Renal cortical epithelial cell (primary cell): ENCODE measurements at regions not wholly inside any gene's neighbourhood (a gene's known extent, or its start where the extent isn't known, plus 50 kb on each side); places are given as distances from the start of the nearest gene placed in this dataset.

ENCODE experiments used
- DNase-seq: peaks from one replicate; pipeline ENCODE4 v3.0.0-alpha.2; 2011; ENCODE audit warnings: low read depth

DNA sequence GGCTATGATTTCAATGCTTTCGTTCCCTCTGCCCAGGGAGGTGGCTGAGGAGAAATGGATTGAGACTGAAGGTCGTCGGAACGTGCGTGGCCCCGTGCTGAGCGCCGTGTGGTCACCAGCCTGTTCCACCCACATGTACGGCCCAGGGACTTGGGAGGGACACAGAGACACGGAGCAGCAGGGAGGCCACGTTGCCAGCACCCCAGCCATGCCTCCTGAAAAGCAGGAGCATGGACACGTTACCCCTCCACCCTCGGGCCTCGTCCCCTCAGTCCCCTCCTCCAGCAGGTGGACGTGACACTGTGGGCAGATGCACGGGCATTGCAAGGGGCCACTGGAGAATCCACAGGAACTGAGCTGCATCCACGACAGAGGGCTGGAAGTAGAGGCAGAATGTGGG is 133.1 kb upstream of the CST7 start:
- DNase-seq: no peak

GRCh38 chr20:24816431-24816830 is 132.6 kb upstream of the CST7 start:
- DNase-seq: no peak

DNA sequence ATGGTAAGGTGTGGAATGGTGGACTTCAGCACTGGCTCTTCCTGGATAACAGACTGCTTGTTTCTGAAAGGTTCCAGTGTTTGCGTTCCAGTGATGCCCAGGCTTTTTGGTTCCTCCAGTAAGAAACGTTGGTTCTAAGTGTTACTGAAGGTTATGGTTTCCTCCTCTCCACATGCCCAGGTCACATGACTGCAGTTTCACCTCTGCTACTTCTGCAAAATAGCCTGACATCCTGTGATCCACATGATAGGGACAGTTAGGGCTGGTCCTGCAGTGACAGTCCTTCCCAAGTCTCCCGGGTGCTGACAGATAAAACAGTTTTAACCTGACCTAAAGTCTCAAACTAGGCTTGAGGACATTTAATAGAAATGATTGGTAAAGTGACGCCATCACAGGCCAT is 132.2 kb upstream of the CST7 start:
- no peak for DNase-seq

DNA sequence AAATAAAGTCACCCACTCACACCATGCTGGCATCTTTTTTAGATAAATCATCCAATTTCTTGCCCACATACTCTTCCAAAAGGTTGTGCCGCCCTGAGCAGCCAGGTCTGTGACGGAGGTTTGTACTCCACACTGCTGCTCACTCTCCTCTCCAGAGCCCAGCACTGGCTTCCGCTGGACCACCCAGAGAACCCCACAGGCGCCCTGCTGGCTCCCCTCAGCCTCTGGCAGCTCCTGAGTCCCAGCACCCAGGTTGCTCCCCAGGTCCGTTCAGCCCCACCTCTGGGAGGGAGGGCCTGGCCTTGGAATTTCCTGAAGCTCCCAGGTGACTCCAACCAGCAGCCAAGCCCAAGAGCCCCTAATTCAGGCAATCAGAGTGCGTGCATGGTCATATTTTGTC is 131.7 kb upstream of the CST7 start:
- DNase-seq: no peak

- DNase-seq: no peak
Observed at GRCh38 chr20:24818056-24818455, 131.0 kb upstream of the CST7 start.

DNA sequence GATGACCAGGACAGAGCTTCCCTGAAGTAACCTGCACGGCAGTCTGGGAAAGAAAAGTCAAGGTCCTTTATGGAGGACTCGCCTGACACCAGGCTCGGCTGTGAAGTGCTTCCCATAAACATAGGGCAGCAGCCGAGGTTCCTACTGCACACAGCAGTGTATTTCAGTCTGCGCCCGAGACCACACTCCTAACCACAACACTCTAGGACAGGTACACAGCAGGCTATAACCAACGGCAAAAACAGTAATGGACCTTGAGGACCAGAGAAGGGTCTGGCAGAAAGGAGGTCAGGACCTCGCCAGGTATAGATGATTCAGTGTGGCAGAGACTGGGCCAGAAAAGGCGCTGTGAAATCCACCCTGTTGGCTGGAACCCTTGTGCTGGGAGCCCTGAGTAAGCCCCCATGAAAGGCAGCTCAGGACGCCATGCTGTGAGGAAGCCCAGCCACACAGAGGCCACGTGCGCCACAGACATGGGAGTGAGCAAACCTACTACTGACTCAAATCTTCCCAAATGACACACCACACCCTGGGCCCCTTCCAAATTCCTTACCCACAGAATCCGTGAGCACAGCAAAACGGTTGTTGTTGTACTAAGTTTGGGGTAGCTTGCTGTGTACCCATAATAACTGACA is 129.6 kb upstream of the CST7 start:
- no peak for DNase-seq

DNA sequence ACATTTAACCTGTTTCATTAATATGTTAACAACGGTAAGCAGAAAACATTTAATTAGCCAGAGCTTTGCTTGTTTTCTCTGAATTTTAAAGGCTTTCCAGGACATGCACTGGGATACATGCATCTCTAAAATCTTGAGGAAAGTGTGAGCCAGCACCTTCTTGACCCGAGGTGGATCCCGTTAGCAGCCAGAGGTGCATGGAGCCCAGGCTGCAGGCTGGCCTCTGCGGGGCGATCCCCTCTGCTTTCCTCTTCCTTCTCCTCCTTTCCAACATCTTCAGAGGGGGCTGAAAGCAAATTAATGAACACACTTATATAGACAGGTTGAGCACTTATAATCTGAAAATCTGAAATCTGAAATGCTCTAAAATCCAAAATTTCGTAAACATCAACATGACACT is 128.7 kb upstream of the CST7 start:
- DNase-seq: no peak

DNA sequence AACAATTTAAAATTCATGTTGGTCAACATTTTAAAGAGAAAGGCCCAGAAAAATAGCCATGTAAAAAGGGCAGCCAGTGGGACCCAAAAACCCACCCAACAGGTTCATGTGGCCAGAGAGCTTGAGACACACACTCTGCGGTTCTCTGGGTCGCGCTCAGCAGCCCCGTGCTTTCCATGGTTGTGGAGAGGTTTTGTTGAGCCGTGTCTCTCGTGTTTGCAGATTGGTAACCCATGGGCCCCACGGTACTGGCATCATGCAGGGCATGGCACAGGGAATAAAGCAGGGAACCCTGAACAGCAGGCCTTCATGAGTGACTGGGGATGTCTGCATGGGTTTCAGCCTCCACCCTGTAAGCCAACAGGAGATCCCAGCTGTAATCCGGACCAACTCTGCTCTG is 127.7 kb upstream of the CST7 start:
- DNase-seq: no peak

DNA sequence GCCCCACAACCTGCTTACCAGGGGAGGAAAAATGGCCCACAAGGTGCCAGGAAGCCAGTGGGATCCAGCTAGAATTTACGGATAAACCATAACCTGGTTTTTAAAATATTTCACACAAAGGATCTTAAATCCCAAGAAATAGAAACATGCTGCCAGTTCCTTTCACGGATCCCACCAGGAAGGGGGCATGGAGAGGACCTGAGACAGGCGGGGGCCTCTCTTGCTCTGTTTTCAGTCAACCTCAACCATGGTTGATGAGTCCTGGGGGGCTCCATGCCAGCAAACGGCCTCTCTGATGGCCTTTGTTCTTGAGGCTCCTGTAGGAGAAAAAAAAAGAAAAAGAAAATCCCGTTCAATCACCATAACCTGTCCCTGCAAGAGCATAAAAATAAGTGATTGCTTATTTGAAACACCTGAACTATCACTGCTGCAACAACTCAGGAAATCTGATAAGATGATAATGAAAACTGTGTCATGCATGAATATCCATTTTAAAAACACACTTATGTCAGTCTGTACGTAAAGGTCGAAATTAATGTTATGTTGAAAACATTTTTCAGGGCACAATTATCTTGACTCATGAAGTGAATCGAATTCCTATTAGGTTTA is 125.8 kb upstream of the CST7 start:
- no peak for DNase-seq

DNA sequence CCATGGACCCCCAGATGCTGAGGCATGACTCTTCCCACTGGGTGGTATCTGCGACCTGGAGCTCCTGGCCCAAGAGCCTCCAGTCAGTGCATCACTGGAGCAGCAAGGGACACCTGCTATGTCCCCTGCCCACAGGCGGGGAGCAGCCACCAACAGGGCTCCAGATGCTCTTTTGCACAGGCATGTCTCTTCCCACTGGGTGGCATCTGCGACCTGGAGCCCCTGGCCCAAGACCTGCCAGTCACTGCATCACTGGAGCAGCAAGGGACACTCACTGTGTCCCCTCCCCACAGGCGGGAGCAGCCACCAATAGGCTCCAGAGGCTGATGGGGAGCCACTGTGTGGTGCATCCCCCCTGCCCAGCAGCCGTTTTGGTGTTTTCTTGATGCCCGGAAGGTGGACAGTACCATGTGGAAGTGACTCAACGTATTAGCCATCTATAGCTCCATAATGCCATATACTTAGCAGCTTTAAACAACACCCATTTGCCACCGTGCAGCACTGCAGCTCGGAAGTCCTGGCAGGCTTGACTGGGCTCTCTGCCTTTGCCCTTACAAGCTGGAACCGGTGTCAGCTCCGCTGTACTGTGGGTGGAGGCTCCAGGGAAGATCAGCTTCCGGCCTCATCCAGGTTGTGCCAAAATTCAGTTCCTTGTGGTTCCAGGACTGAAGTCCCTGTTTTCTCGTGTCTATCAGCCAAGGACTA is 124.9 kb upstream of the CST7 start:
- no peak for DNase-seq

GRCh38 chr20:24825591-24825990 is 123.5 kb upstream of the CST7 start:
- DNase-seq: no peak

- no peak for DNase-seq
Observed at GRCh38 chr20:24827603-24828295, 121.3 kb upstream of the CST7 start.

- DNase-seq: no peak
Observed at GRCh38 chr20:24828992-24829648, 119.9 kb upstream of the CST7 start.

DNA sequence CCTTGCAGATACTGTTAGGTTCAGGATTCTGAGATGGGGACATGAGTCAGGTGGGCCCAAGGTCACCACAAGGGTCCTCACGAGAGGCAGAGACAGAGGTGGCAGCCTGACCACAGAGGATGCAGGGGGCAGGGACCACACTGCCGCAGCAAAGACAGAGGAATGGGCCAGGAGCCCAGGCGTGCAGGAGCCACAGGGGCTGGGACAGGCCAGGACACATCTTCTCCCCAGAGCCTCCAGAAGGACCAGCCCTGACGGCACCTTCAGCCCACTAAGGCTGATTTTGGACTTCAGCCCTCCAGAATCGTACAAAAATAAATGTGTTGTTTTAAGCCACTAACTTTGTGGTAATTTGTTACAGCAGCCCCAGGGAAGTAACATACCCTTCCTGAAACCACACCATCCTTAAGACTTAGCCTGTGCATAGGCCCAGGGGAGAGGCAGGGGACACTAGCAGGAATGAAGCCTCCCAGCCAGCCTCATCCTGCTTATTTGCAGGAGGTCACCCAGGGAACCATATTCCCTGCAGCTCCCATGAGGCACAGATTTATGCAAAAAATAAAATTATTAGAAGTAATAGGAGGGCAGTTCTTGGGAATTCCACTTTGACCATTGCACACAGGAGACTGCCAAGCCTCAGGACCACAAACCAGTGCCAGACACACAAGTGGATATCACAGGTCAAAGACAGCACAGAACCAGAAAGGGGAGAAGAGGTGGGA is 119.3 kb upstream of the CST7 start:
- DNase-seq: no peak

- no peak for DNase-seq
Observed at GRCh38 chr20:24830649-24831048, 118.4 kb upstream of the CST7 start.

GRCh38 chr20:24831232-24831631 is 117.8 kb upstream of the CST7 start:
- no peak for DNase-seq

DNA sequence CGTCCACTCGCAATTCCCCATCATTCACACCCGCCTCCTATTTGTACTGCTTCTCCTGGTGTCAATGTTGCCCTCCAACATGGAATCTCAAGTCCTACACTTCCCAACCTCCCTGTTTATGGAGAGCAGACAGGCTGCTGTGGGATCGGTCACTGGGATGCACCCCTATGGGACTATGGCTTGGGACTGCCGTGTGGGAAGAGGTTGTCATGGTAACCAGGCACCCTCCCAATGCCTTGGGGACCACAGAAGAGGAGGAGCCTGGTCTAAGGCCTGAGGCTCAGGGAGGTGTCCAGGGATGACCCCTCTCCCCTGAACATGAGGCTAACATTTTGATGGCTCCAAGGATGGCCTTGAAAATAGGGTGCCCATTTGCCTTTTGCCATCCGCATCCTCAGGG is 116.6 kb upstream of the CST7 start:
- no peak for DNase-seq

DNA sequence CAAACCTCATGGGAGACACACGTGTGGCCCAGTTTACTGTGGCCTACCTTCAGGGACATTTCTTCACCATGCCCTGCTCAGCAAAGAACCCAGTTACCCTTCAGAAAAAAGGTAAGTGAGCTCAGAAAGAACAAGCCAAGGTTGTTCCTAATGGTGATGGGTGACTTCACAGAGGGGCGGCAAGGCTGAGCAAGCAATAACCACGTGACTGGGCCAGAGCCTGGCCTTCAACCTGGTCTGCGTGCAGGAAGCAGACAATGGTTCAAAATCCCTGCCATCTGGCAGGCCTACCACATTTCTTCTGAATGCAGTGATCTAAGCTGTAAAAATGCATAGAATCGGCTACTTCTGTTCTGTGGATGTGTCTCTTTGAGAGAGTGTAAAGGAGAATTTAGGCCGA is 115.5 kb upstream of the CST7 start:
- no peak for DNase-seq

DNA sequence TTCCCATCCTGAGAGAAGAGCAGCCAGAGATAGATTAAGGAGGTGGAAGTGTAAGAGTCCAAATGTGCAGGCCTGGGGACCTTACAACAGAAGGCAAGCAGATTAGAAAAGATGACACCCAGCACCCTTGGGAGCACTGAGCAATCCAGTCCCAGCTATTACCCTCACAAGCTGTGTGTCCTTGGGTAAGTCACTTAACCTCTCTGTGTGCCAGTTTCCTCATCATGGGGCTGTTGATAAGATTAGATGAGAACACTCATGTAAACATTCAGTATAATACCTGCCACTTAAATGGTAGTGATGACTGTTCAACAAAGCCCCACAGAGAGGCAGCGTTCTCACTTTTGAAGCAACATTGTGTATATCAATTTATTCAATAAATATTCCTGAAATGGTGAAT is 114.8 kb upstream of the CST7 start:
- no peak for DNase-seq

GRCh38 chr20:24835195-24835594 is 113.9 kb upstream of the CST7 start:
- DNase-seq: no peak

DNA sequence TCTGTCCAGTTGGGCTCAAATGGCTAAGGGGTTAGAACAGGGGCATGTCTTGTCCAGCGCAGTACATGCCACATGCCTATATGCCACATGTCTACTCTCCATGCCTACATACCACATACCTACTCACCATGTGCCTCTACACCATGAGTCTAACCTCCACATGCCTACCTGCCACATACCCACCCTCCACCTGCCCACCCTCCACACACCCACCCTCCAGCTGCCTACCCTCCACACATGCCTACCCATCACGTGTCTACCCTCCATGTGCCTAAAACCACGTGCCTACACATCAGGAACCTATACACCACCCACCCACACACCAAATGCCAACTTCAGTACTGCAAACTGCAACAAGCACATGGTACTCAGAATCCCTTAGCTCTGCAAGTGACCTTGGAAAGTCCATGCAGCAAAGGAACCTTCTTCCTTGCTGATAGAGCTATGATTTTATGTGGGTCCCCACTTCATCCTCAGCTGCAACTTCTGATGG is 113.0 kb upstream of the CST7 start:
- no peak for DNase-seq
